Hepatocyte (in vitro differentiated cells): ENCODE measurements at regions not wholly inside any gene's neighbourhood (a gene's known extent, or its start where the extent isn't known, plus 50 kb on each side); places are given as distances from the start of the nearest gene placed in this dataset.

ENCODE experiments used
- DNase-seq: peaks from one replicate; pipeline ENCODE4 v3.0.0-alpha.2; 2016; ENCODE audit warnings: low spot score
- H2AFZ ChIP-seq: fragments of 200-600 bp; sonication (generic); 2 replicates; pipeline ENCODE4 v1.6.0; 2016; ENCODE audit warnings: antibody characterized with exemption, mild to moderate bottlenecking
- H3K27ac ChIP-seq: fragments of 200-600 bp; sonication (generic); 2 replicates; pipeline ENCODE4 v1.5.1; 2016; ENCODE audit warnings: mild to moderate bottlenecking
- H3K27me3 ChIP-seq: fragments of 200-600 bp; sonication (generic); 2 replicates; pipeline ENCODE4 v1.6.1; 2016
- H3K36me3 ChIP-seq: fragments of 200-600 bp; sonication (generic); replicated peaks from 2 replicates; pipeline ENCODE4 v1.5.1; 2016; ENCODE audit warnings: low read depth; ENCODE audit not compliant: insufficient read depth
- H3K4me1 ChIP-seq: fragments of 200-600 bp; sonication (generic); 2 replicates; pipeline ENCODE4 v1.5.1; 2016; ENCODE audit warnings: mild to moderate bottlenecking, moderate library complexity; ENCODE audit not compliant: insufficient read depth
- H3K4me2 ChIP-seq: fragments of 200-600 bp; sonication (generic); 2 replicates; pipeline ENCODE4 v1.6.0; 2016
- H3K4me3 ChIP-seq: fragments of 200-600 bp; sonication (generic); 2 replicates; pipeline ENCODE4 v1.5.1; 2016; ENCODE audit warnings: mild to moderate bottlenecking
- H3K79me2 ChIP-seq: fragments of 200-600 bp; sonication (generic); 2 replicates; pipeline ENCODE4 v1.6.0; 2017; ENCODE audit warnings: mild to moderate bottlenecking
- H3K9me2 ChIP-seq: fragments of 200-600 bp; sonication (generic); replicated peaks from 2 replicates; pipeline ENCODE4 v1.6.0; 2017; ENCODE audit warnings: mild to moderate bottlenecking; ENCODE audit not compliant: insufficient read depth
- H3K9me3 ChIP-seq: fragments of 200-600 bp; sonication (generic); 2 replicates; pipeline ENCODE4 v1.5.1; 2016; ENCODE audit warnings: low read depth, mild to moderate bottlenecking
- H4K20me1 ChIP-seq: fragments of 200-600 bp; sonication (generic); 2 replicates; pipeline ENCODE4 v1.6.0; 2016; ENCODE audit warnings: mild to moderate bottlenecking; ENCODE audit not compliant: insufficient read depth, poor library complexity, severe bottlenecking
- EZH2 ChIP-seq: fragments of 200-600 bp; sonication (generic); IDR thresholded peaks from 2 replicates; pipeline ENCODE4 v1.6.1; 2016; ENCODE audit warnings: antibody characterized with exemption, mild to moderate bottlenecking, borderline replicate concordance
- EZH2phosphoT487 ChIP-seq: fragments of 200-600 bp; sonication (generic); IDR thresholded peaks from one replicate; pipeline ENCODE4 v1.6.1; 2018; ENCODE audit warnings: antibody characterized with exemption, mild to moderate bottlenecking, low read depth, moderate library complexity; ENCODE audit not compliant: unreplicated experiment, severe bottlenecking
- WGBS: methylation state at CpG from one replicate; pipeline ENCODE4 v1.1.6; 2016; ENCODE audit warnings: low lambda C conversion rate; ENCODE audit errors: missing lambda C conversion rate; 5-methylcytosine and 5-hydroxymethylcytosine counted together
- TF ChIP-seq, protein P1 (sequence below): fragments of 200-600 bp; sonication (generic); IDR thresholded peaks from 2 replicates; pipeline ENCODE4 v1.5.1; 2016; ENCODE audit warnings: antibody characterized with exemption, mild to moderate bottlenecking; ENCODE audit not compliant: poor library complexity

DNA sequence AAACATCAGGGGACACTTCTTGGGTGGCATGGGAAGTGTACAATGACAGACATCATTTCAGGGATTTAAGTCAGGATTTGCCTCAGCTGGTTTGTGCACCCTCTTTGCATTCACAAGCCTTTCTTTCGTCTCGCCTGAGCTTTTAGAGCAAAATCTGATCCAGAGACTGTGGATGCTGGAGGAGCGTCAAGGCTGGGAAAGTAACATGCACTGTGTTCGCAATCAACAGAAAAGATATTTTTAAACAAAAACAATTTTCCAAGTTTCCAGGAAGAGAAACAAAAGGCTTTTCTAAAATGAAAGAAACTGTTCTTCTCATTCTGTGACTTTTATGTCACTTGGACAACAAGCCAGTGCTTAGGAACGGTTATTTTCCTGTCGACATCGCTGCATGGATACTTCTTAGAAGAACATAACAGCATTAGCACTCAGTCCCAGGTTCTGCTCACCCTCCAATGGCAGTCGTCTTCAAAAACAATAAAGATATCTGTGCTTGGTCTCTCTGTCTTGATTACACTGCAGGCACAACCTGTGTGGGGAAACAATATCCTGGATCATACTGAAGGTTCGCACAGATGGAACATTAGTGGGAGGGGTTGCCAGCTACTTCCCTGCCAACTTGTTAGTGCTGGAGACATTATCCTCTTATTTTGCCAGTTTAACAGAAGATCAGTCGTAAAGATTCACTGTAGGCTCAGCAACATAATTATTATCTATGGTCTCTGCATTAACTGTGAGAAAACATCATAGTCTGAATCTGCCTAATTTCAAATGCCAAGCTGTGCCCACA, 403.3 kb upstream of the ATP2B1 start:
- DNase-seq: no peak

DNA sequence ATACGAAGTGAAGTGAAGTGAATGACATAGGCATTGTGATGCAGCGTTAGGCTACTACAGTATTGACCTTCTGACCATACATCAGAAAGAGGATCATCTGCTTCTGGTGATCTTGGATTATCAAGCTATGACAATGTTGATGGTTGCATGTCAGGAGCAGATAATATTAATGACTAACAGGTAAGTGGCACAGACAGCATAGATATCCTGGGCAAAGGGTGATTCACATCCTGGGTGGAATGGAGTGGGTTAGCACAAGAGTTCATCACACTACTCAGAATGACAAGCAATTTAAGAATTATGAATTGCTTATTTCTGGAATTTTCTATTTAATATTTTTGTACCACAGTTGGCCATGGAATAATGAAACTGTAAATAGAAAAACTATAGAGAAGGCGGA, 397.9 kb upstream of the ATP2B1 start:
- Histone ChIP-seq H3K79me2 (no peaks in the 10 kb centered on the region), H4K20me1 (no peaks in the 10 kb centered on the region), H3K4me1 (no peaks in the 10 kb centered on the region), H3K27me3 (no peaks in the 10 kb centered on the region), H2AFZ (no peak overlapping the region), H3K36me3 (no peaks in the 10 kb centered on the region), H3K4me2 (no peak overlapping the region), H3K9me3 (no peaks in the 10 kb centered on the region), H3K27ac (no peak overlapping the region), H3K9me2 (no peaks in the 10 kb centered on the region), H3K4me3 (no peak overlapping the region)
- DNase-seq: no peak
- TF ChIP-seq EZH2 (no peak), EZH2phosphoT487 (no peak)
- TF ChIP-seq, protein P1, sequence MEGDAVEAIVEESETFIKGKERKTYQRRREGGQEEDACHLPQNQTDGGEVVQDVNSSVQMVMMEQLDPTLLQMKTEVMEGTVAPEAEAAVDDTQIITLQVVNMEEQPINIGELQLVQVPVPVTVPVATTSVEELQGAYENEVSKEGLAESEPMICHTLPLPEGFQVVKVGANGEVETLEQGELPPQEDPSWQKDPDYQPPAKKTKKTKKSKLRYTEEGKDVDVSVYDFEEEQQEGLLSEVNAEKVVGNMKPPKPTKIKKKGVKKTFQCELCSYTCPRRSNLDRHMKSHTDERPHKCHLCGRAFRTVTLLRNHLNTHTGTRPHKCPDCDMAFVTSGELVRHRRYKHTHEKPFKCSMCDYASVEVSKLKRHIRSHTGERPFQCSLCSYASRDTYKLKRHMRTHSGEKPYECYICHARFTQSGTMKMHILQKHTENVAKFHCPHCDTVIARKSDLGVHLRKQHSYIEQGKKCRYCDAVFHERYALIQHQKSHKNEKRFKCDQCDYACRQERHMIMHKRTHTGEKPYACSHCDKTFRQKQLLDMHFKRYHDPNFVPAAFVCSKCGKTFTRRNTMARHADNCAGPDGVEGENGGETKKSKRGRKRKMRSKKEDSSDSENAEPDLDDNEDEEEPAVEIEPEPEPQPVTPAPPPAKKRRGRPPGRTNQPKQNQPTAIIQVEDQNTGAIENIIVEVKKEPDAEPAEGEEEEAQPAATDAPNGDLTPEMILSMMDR: no peak
- WGBS: 98% methylated on average over 3 of the region's 3 CpGs

More for the DNA sequence above, 403.3 kb upstream of the ATP2B1 start:
- Histone ChIP-seq H3K4me1 (no peaks in the 10 kb centered on the region), H3K4me2 (no peak overlapping the region), H3K4me3 (no peak overlapping the region), H3K9me2 (no peaks in the 10 kb centered on the region), H2AFZ (no peak overlapping the region), H3K27ac (no peak overlapping the region), H3K79me2 (no peaks in the 10 kb centered on the region), H3K36me3 (no peaks in the 10 kb centered on the region), H3K27me3 (no peaks in the 10 kb centered on the region), H3K9me3 (no peaks in the 10 kb centered on the region), H4K20me1 (no peaks in the 10 kb centered on the region)
- 76% methylated on average over 10 of the region's 10 CpGs for WGBS
- TF ChIP-seq EZH2 (no peak), EZH2phosphoT487 (no peak)
- TF ChIP-seq, protein P1: no peak

DNA sequence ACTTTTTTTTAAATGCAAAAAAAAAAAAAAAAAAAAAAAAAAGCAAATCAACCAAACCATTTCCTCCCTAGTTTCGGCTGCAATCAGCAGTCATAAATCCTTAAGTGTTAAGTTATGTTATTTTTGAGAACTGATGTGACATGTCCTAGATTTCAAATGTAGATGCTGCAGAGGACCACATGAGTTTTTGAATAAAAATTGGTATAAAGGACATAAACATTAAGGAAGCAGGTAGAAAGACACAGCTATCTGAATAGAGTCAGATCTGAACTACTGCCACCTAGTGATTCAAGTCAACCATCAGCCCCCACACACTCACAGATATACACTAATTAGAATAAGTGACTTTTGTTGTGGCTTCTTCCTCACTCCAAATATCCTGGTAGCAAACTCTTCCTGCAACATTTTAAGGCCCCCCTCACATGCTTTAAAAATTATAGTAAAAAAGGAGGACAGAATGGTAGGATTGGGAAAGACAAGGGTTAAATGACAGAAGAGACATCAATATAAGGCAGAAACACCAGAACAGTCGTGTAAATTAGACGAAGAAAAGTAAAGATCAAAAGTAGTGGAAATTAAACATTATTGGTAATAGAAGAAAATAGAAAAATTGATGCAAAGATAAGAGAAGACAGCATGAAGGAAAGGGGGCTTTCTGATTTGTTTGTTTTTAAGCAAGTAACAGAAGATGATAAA, 394.5 kb upstream of the ATP2B1 start:
- H3K27ac ChIP-seq: no peak overlapping the region
- H3K9me3 ChIP-seq: no peaks in the 10 kb centered on the region
- DNase-seq: peak; percentile 45
- H3K4me3 ChIP-seq: no peak overlapping the region
- no peaks in the 10 kb centered on the region for H3K4me1 ChIP-seq
- no peaks in the 10 kb centered on the region for H3K27me3 ChIP-seq
- TF ChIP-seq, protein P1: peak; percentile 61
- TF ChIP-seq EZH2: no peak
- no peaks in the 10 kb centered on the region for H3K79me2 ChIP-seq
- H3K9me2 ChIP-seq: no peaks in the 10 kb centered on the region
- 79% methylated on average over 3 of the region's 3 CpGs for WGBS
- no peak overlapping the region for H3K4me2 ChIP-seq
- no peaks in the 10 kb centered on the region for H4K20me1 ChIP-seq
- no peaks in the 10 kb centered on the region for H3K36me3 ChIP-seq
- H2AFZ ChIP-seq: no peak overlapping the region
